Smooth muscle cell (in vitro differentiated cells): ENCODE measurements at regions not wholly inside any gene's neighbourhood (a gene's known extent, or its start where the extent isn't known, plus 50 kb on each side); places are given as distances from the start of the nearest gene placed in this dataset.
A peak's percentile ranks its signal among the peaks of the same experiment; 100 is the strongest.

Experiments used
- DNase-seq: peaks from one replicate; lab custom pipeline; 2025; ENCODE audit not compliant: unreplicated experiment; lab: John Stamatoyannopoulos, UW
- H2AFZ ChIP-seq: fragments of 200-600 bp; sonication (generic); 2 replicates; pipeline ENCODE4 v1.6.0; 2016; ENCODE audit warnings: antibody characterized with exemption, low read depth, mild to moderate bottlenecking
- H3F3A ChIP-seq: fragments of 200-600 bp; sonication (generic); 2 replicates; pipeline ENCODE4 v1.6.0; 2017; ENCODE audit warnings: antibody characterized with exemption, low read depth
- H3K27ac ChIP-seq: fragments of 200-600 bp; sonication (generic); 2 replicates; pipeline ENCODE4 v1.5.1; 2016; ENCODE audit warnings: low read depth, mild to moderate bottlenecking
- H3K27me3 ChIP-seq: fragments of 200-600 bp; sonication (generic); 2 replicates; pipeline ENCODE4 v1.6.1; 2016; ENCODE audit warnings: low read depth, mild to moderate bottlenecking
- H3K36me3 ChIP-seq: fragments of 200-600 bp; sonication (generic); 2 replicates; pipeline ENCODE4 v1.5.1; 2016; ENCODE audit warnings: low read depth
- H3K4me1 ChIP-seq: fragments of 200-600 bp; sonication (generic); 2 replicates; pipeline ENCODE4 v1.5.1; 2016; ENCODE audit warnings: low read depth
- H3K4me2 ChIP-seq: fragments of 200-600 bp; sonication (generic); 2 replicates; pipeline ENCODE4 v1.6.0; 2016; ENCODE audit warnings: mild to moderate bottlenecking
- H3K4me3 ChIP-seq: fragments of 200-600 bp; sonication (generic); 2 replicates; pipeline ENCODE4 v1.5.1; 2016; ENCODE audit warnings: mild to moderate bottlenecking
- H3K79me2 ChIP-seq: fragments of 200-600 bp; sonication (generic); 2 replicates; pipeline ENCODE4 v1.6.0; 2016; ENCODE audit warnings: low read depth, mild to moderate bottlenecking
- H3K9ac ChIP-seq: fragments of 200-600 bp; sonication (generic); 2 replicates; pipeline ENCODE4 v1.6.0; 2016; ENCODE audit warnings: low read depth
- H3K9me3 ChIP-seq: fragments of 200-600 bp; sonication (generic); replicated peaks from 2 replicates; pipeline ENCODE4 v1.5.1; 2016; ENCODE audit warnings: low read depth
- H4K20me1 ChIP-seq: fragments of 200-600 bp; sonication (generic); 2 replicates; pipeline ENCODE4 v1.6.0; 2016; ENCODE audit warnings: low read depth
- CTCF ChIP-seq: fragments of 200-600 bp; sonication (generic); IDR thresholded peaks from 2 replicates; pipeline ENCODE4 v1.5.1; 2017; ENCODE audit warnings: borderline replicate concordance, mild to moderate bottlenecking, antibody characterized with exemption; ENCODE audit not compliant: insufficient read depth, poor library complexity, severe bottlenecking
- WGBS: methylation state at CpG from one replicate; pipeline ENCODE4 v1.1.7; 2016; ENCODE audit warnings: low lambda C conversion rate; 5-methylcytosine and 5-hydroxymethylcytosine counted together

DNA sequence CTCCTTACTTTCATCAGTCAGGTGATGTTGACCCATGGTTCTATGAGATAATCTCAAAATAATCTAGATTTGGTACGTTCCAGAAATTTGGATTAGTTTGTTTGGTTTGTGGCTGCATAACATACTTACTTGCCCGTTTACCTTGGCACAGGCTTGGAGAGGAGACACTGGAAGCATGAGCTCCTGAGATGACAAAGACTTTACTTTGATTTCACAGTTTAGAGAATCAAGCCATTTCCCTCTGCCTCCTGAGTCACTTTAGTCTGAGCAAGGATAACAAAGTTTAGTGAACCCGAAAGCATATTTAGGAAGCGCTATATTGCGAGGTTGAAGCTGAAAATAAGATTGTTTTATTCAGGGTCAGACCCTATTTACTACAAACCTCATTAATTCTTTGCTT lies 643.4 kb downstream of the QKI start:
- H3K27ac ChIP-seq = no peak overlapping the region
- no peaks in the 10 kb centered on the region for H3K27me3 ChIP-seq
- H3F3A ChIP-seq = no peaks in the 10 kb centered on the region
- H3K9ac ChIP-seq = no peak overlapping the region
- no peak for TF ChIP-seq CTCF
- H4K20me1 ChIP-seq = no peaks in the 10 kb centered on the region
- H3K36me3 ChIP-seq = no peaks in the 10 kb centered on the region
- WGBS = 97% methylated on average over 5 of the region's 5 CpGs
- no peak overlapping the region for H3K4me3 ChIP-seq
- DNase-seq = no peak
- no peaks in the 10 kb centered on the region for H3K79me2 ChIP-seq
- H3K4me2 ChIP-seq = no peak overlapping the region
- H3K4me1 ChIP-seq = no peaks in the 10 kb centered on the region
- no peaks in the 10 kb centered on the region for H3K9me3 ChIP-seq
- H2AFZ ChIP-seq = no peak overlapping the region

DNA sequence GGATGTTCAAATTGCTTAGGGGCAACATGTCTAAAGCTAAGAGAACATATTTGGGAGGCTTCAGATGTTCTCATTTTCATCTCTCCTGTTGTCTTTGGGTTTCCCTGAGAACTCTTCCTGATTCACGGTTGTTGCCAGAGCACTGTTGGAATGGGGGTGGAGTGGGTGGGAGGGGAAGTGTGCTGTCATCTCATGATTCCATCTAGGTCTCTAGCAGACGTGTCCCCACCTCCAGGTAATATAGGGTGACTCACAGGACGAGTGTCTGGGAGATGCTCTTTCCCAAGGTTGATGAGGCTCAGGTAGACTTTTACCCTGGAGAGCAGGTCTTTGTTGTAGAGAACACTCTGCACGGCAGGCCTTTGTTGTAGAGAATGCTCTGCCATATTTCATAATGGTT lies 636.9 kb downstream of the QKI start:
- H3K36me3 ChIP-seq = no peaks in the 10 kb centered on the region
- no peaks in the 10 kb centered on the region for H4K20me1 ChIP-seq
- no peak for TF ChIP-seq CTCF
- no peak overlapping the region for H3K4me2 ChIP-seq
- H3K79me2 ChIP-seq = no peaks in the 10 kb centered on the region
- H3K27ac ChIP-seq = peak overlapping the region; percentile 77
- no peaks in the 10 kb centered on the region for H3K4me1 ChIP-seq
- no peak overlapping the region for H2AFZ ChIP-seq
- 60% methylated on average over 4 of the region's 4 CpGs for WGBS
- DNase-seq = no peak
- H3F3A ChIP-seq = no peaks in the 10 kb centered on the region
- no peak overlapping the region for H3K4me3 ChIP-seq
- H3K9ac ChIP-seq = peak overlapping the region; percentile 14
- no peaks in the 10 kb centered on the region for H3K9me3 ChIP-seq
- H3K27me3 ChIP-seq = no peaks in the 10 kb centered on the region

DNA sequence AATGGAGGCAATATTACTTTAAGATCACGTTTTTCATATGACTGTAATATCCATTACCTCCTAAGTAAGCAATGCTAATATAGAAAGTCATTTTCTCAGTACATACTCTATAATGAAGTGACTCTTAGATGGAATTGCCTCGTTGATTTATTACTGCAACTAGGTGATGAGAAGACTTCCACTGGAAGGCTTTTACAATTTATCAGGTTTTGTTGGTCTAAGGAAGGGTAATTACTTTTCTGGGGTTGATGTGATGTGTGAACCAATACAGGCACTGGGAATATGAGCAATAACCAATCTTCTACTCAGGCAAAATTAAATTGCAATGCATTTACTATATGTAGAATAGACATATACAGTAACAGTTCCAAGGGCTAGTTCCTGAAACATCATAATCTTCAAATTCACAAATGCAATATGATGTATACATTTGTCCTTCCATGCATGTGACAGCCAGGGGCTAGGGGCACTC lies 635.0 kb downstream of the QKI start:
- no peak for DNase-seq
- WGBS = 92% methylated on average over 2 of the region's 2 CpGs
- H3K9ac ChIP-seq = no peak overlapping the region
- no peaks in the 10 kb centered on the region for H3K27me3 ChIP-seq
- no peaks in the 10 kb centered on the region for H4K20me1 ChIP-seq
- no peak overlapping the region for H3K4me2 ChIP-seq
- no peak overlapping the region for H2AFZ ChIP-seq
- H3K9me3 ChIP-seq = no peaks in the 10 kb centered on the region
- no peaks in the 10 kb centered on the region for H3K4me1 ChIP-seq
- TF ChIP-seq CTCF = no peak
- no peaks in the 10 kb centered on the region for H3K36me3 ChIP-seq
- H3K4me3 ChIP-seq = no peak overlapping the region
- H3K79me2 ChIP-seq = no peaks in the 10 kb centered on the region
- no peak overlapping the region for H3K27ac ChIP-seq
- H3F3A ChIP-seq = no peaks in the 10 kb centered on the region

DNA sequence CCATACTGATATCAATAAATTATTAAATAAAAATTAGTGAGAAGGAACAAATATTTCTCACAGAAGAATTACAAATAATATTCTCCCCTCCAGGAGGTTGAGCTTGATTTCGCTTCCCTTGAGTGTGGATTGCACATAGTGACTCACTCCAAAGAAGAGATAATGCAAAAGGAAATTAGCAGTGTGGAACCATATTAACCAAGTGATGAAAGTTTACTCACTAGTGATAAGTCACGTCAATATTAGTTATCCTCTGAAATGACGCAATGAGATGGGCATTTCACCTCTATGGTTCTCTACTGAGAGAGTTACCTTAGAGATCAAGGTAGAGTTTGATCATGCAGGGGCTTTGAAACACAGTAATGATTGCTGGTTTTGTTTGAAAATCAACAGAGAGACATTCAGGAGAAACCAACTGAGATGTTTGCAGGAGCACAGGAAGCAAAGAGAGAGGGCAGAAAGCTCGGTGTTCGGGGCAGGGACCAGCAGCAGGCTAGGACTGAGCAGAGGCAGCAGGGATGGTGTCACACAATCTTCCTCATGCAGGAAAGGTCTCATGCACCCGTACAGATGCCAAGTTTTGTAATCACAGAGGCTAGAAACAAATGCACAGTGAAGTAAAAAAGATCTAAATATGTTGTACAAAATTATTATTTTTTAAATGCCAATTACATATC lies 634.5 kb downstream of the QKI start:
- no peak overlapping the region for H3K27ac ChIP-seq
- WGBS = 58% methylated on average over 6 of the region's 6 CpGs
- H3K4me1 ChIP-seq = no peaks in the 10 kb centered on the region
- no peaks in the 10 kb centered on the region for H3K27me3 ChIP-seq
- no peaks in the 10 kb centered on the region for H4K20me1 ChIP-seq
- H3F3A ChIP-seq = no peaks in the 10 kb centered on the region
- H3K9ac ChIP-seq = no peak overlapping the region
- H2AFZ ChIP-seq = no peak overlapping the region
- no peaks in the 10 kb centered on the region for H3K36me3 ChIP-seq
- no peaks in the 10 kb centered on the region for H3K9me3 ChIP-seq
- H3K4me3 ChIP-seq = no peak overlapping the region
- H3K4me2 ChIP-seq = no peak overlapping the region
- no peaks in the 10 kb centered on the region for H3K79me2 ChIP-seq
- no peak for DNase-seq
- no peak for TF ChIP-seq CTCF
